ENCODE measurements at regions not wholly inside any gene's neighbourhood (a gene's known extent, or its start where the extent isn't known, plus 50 kb on each side); places are given as distances from the start of the nearest gene placed in this dataset.

DNA sequence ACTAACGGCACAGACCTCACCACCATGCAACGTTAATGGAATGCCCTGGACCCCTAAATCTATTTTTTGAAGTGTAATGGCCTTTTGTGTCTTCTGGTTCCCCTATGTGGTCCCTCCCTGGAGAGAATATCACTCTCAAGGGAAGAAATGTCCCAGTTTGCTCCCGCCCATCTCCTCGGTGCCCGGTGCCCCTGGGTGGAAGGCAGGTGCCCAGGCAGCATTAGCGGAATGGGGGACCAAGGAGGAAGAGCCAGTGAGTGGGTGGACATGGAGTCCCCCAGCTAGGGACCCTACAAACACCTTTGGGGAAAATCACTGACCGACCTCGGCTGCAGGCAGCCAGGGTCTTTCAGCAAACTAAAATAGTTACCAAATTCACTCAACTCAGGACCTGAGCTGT is 212.1 kb upstream of the RTL1 start:
- no peak for TF ChIP-seq POLR2AphosphoS5 (IDR thresholded peaks at IDR 0.05; ENCODE audit: low read depth, low read length)
- no peak for TF ChIP-seq TAF1 (IDR thresholded peaks at IDR 0.05; ENCODE audit: borderline replicate concordance, insufficient read depth, low read length)
- TF ChIP-seq, protein P1, sequence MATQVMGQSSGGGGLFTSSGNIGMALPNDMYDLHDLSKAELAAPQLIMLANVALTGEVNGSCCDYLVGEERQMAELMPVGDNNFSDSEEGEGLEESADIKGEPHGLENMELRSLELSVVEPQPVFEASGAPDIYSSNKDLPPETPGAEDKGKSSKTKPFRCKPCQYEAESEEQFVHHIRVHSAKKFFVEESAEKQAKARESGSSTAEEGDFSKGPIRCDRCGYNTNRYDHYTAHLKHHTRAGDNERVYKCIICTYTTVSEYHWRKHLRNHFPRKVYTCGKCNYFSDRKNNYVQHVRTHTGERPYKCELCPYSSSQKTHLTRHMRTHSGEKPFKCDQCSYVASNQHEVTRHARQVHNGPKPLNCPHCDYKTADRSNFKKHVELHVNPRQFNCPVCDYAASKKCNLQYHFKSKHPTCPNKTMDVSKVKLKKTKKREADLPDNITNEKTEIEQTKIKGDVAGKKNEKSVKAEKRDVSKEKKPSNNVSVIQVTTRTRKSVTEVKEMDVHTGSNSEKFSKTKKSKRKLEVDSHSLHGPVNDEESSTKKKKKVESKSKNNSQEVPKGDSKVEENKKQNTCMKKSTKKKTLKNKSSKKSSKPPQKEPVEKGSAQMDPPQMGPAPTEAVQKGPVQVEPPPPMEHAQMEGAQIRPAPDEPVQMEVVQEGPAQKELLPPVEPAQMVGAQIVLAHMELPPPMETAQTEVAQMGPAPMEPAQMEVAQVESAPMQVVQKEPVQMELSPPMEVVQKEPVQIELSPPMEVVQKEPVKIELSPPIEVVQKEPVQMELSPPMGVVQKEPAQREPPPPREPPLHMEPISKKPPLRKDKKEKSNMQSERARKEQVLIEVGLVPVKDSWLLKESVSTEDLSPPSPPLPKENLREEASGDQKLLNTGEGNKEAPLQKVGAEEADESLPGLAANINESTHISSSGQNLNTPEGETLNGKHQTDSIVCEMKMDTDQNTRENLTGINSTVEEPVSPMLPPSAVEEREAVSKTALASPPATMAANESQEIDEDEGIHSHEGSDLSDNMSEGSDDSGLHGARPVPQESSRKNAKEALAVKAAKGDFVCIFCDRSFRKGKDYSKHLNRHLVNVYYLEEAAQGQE (IDR thresholded peaks at IDR 0.05; ENCODE audit: insufficient read depth in 1 of 2, low read depth in 2 of 2, low read length in 2 of 2): no peak
- TF ChIP-seq SIN3A (IDR thresholded peaks at IDR 0.05; ENCODE audit: borderline replicate concordance, insufficient read depth, low read length): no peak

Measured in PFSK-1 (cell line).